ENCODE measurements at regions not wholly inside any gene's neighbourhood (a gene's known extent, or its start where the extent isn't known, plus 50 kb on each side); places are given as distances from the start of the nearest gene placed in this dataset.

DNA sequence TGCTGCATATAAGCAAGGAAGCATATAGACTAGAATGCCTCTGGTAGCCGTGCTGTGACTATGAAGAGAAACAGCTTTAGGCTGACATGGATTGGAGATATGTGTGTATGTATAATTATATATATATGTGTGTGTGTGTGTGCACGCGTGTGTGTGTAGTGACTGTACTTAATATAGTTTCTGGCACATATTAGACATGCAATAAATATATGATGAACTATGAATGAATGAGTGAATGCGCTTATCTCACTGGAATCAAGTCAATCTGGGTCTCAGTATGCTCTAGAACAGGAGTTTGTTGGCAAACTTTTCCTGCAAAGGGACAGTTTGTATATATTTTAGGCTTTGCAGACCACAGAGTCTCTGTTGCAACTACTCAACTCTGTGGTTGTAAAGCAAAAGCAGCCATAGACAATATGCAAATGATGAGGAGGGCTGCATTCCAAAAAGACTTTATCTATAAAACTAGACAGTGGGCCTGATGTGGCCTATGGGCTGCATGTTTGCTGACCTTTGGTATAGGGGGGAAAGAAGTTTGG is 482.9 kb upstream of the USP24 start:
- TF ChIP-seq CTCF (IDR thresholded peaks at IDR 0.05), result no peak
- TF ChIP-seq POLR2A (IDR thresholded peaks at IDR 0.05), result no peak

Measured in ovary (tissue), 3 donors.